Suprapubic skin (tissue), 4 donors: ENCODE measurements at regions not wholly inside any gene's neighbourhood (a gene's known extent, or its start where the extent isn't known, plus 50 kb on each side); places are given as distances from the start of the nearest gene placed in this dataset.
"Not testable (repeated sequence)": the region's sequence is repeated elsewhere in the genome, so short reads cannot be mapped to it uniquely, and the experiment has no call there.

ENCODE experiments used
- CTCF ChIP-seq, 2 donors: fragments of 200-600 bp in 1 of 2; fragments of 450-650 bp in 1 of 2; sonication (generic) in 1 of 2; IDR thresholded peaks; one replicate each; pipeline ENCODE4 v1.5.1; 2016 to 2019; ENCODE audit warnings: antibody characterized with exemption in 2 of 2, mild to moderate bottlenecking in 1 of 2, moderate library complexity in 1 of 2
- EP300 ChIP-seq: sonication (generic); formaldehyde crosslinking; IDR thresholded peaks from one replicate; pipeline ENCODE4 v1.6.1; 2017; ENCODE audit warnings: antibody characterized with exemption
- POLR2A ChIP-seq, 2 donors: fragments of 450-650 bp; IDR thresholded peaks; one replicate each; pipeline ENCODE4 v1.6.1; 2017; ENCODE audit warnings: antibody characterized with exemption in 2 of 2, mild to moderate bottlenecking in 2 of 2, moderate library complexity in 2 of 2
- POLR2AphosphoS5 ChIP-seq, 3 donors: sonication (generic); formaldehyde crosslinking; IDR thresholded peaks; one replicate each; pipeline ENCODE4 v1.6.1; 2017; ENCODE audit warnings: antibody characterized with exemption in 3 of 3

- not testable (repeated sequence) for TF ChIP-seq CTCF (IDR thresholded peaks at IDR 0.05); POLR2AphosphoS5 (IDR thresholded peaks at IDR 0.05); POLR2A (IDR thresholded peaks at IDR 0.05); EP300
Measured at GRCh38 chr22:22297159-22297793, 52.7 kb downstream of the VPREB1 start.
